ENCODE measurements at regions not wholly inside any gene's neighbourhood (a gene's known extent, or its start where the extent isn't known, plus 50 kb on each side); places are given as distances from the start of the nearest gene placed in this dataset.

DNA sequence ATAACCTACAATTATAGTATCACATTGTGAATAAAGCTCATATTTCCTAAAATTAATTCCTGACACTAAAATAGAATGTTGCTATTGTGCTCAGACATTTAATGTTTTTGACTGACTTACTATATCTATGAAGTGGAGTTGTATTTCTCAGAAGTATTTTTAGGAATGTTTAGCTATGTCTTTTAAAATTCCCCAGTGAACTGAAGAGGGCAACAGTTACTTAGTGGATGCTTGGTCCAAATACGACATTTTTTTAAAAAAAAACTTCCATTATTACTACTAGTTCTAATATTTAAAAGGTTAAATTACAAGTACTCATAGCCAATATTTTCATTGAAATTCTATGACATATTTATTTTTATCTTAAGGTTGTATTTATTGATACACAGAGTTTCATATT is 460.2 kb downstream of the COL12A1 start:
- Histone ChIP-seq H3K4me2 (ENCODE audit: insufficient read depth, low read length) (no peak overlapping the region), H3K79me2 (ENCODE audit: control insufficient read depth, insufficient read depth, low read length) (no peaks in the 10 kb centered on the region), H3K9me3 (replicated peaks; ENCODE audit: control insufficient read depth, insufficient read depth, low read depth, low read length) (no peaks in the 10 kb centered on the region), H3K36me3 (ENCODE audit: control insufficient read depth, insufficient read depth, low read length) (no peaks in the 10 kb centered on the region), H4K20me1 (replicated peaks; ENCODE audit: control insufficient read depth, insufficient read depth, low read length) (no peaks in the 10 kb centered on the region), H3K27ac (ENCODE audit: extremely low read depth, low read depth, low read length) (no peak overlapping the region), H3K27me3 (ENCODE audit: control insufficient read depth in 2 of 2, insufficient read depth in 2 of 2, low read length in 2 of 2) (no peaks in the 10 kb centered on the region), H3K4me1 (replicated peaks in 1 of 2; ENCODE audit: control insufficient read depth in 2 of 2, insufficient read depth in 2 of 2, low read length in 2 of 2) (no peaks in the 10 kb centered on the region), H3K9ac (ENCODE audit: insufficient read depth in 1 of 2, low read depth in 2 of 2, low read length in 2 of 2) (no peak overlapping the region), H3K4me3 (no peak overlapping the region), H3K9me1 (ENCODE audit: control insufficient read depth, insufficient read depth, low read length) (no peaks in the 10 kb centered on the region), H2AFZ (ENCODE audit: low read depth, low read length) (no peak overlapping the region)
- no peak for DNase-seq (ENCODE audit: extremely low read depth in 1 of 4, low spot score in 3 of 4)
- ATAC-seq: no peak
- 0% methylated on average over 1 of the region's 1 CpG for WGBS (ENCODE audit: insufficient coverage, low coverage, missing lambda C conversion rate)
- in situ Hi-C loops (cut with MboI): no loop called here
- intact Hi-C loops (cut with micrococcal nuclease): no loop called here
- POLR2A ChIA-PET: no interaction called here
- CTCF ChIA-PET (ENCODE audit: low intra/inter-chr PET ratio): no interaction called here
- TF ChIP-seq, protein P1, sequence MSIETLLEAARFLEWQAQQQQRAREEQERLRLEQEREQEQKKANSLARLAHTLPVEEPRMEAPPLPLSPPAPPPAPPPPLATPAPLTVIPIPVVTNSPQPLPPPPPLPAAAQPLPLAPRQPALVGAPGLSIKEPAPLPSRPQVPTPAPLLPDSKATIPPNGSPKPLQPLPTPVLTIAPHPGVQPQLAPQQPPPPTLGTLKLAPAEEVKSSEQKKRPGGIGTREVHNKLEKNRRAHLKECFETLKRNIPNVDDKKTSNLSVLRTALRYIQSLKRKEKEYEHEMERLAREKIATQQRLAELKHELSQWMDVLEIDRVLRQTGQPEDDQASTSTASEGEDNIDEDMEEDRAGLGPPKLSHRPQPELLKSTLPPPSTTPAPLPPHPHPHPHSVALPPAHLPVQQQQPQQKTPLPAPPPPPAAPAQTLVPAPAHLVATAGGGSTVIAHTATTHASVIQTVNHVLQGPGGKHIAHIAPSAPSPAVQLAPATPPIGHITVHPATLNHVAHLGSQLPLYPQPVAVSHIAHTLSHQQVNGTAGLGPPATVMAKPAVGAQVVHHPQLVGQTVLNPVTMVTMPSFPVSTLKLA (conservative IDR thresholded peaks at IDR 0.05): no peak
- TF ChIP-seq, protein P2, sequence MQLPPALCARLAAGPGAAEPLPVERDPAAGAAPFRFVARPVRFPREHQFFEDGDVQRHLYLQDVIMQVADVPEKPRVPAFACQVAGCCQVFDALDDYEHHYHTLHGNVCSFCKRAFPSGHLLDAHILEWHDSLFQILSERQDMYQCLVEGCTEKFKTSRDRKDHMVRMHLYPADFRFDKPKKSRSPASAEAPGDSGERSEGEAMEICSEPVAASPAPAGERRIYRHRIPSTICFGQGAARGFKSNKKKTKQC (CRISPR knock-in tag; IDR thresholded peaks at IDR 0.05): no peak
- TF ChIP-seq GATAD2B (IDR thresholded peaks at IDR 0.05; ENCODE audit: borderline replicate concordance) (no peak), ATF7 (IDR thresholded peaks at IDR 0.05) (no peak), RBM17 (IDR thresholded peaks at IDR 0.05; ENCODE audit: borderline replicate concordance, low read depth, low read length) (no peak), HNRNPK (IDR thresholded peaks at IDR 0.05; ENCODE audit: low read depth, low read length, poor library complexity, severe bottlenecking) (no peak), CHD2 (IDR thresholded peaks at IDR 0.05; ENCODE audit: low read depth, low read length) (no peak), EGR1 (conservative IDR thresholded peaks at IDR 0.05) (no peak), CTCF (IDR thresholded peaks at IDR 0.05 in 2 of 3, conservative IDR thresholded peaks at IDR 0.05 in 1 of 3; ENCODE audit: insufficient read depth in 2 of 3, low read depth in 1 of 3, low read length in 3 of 3) (no peak), ZKSCAN8 (CRISPR knock-in tag; IDR thresholded peaks at IDR 0.05) (no peak), EWSR1 (IDR thresholded peaks at IDR 0.05; ENCODE audit: borderline replicate concordance, low read depth, partially characterized antibody) (no peak)
- no peak for FAIRE-seq
- no TSS peak for BruUV-seq (replicated peaks)

Measured in K562 (cell line).